Mesenchymal stem cell (in vitro differentiated cells and primary cell): ENCODE measurements at regions not wholly inside any gene's neighbourhood (a gene's known extent, or its start where the extent isn't known, plus 50 kb on each side); places are given as distances from the start of the nearest gene placed in this dataset.

Experiments
- DNase-seq: peaks from one replicate; pipeline ENCODE4 v3.0.0-alpha.2; 2013
- H2AFZ ChIP-seq: one replicate; pipeline ENCODE4 v1.6.1; 2013; ENCODE audit warnings: low read depth, mild to moderate bottlenecking, control low read depth, inconsistent platforms, low read length, moderate library complexity
- H2AK5ac ChIP-seq: 2 replicates; pipeline ENCODE4 v1.6.1; 2013; ENCODE audit warnings: low read length, moderate library complexity, mild to moderate bottlenecking, inconsistent platforms; ENCODE audit not compliant: severe bottlenecking
- H2BK120ac ChIP-seq: one replicate; pipeline ENCODE4 v1.6.1; 2013; ENCODE audit warnings: low read depth, mild to moderate bottlenecking, inconsistent platforms, low read length, moderate library complexity
- H2BK12ac ChIP-seq, 2 experiments: one replicate each; pipeline ENCODE4 v1.6.1; 2013; ENCODE audit warnings: inconsistent platforms in 2 of 2, low read length in 2 of 2, mild to moderate bottlenecking in 2 of 2, moderate library complexity in 2 of 2, control low read depth in 1 of 2
- H2BK15ac ChIP-seq: one replicate; pipeline ENCODE4 v1.6.1; 2013; ENCODE audit warnings: mild to moderate bottlenecking, low read depth, inconsistent platforms; ENCODE audit not compliant: poor library complexity, severe bottlenecking
- H2BK5ac ChIP-seq: 2 replicates; pipeline ENCODE4 v1.6.1; 2013; ENCODE audit warnings: low read depth, mild to moderate bottlenecking, low read length, control low read depth, inconsistent platforms; ENCODE audit not compliant: poor library complexity, severe bottlenecking
- H3K14ac ChIP-seq, 2 experiments: one replicate each; pipeline ENCODE4 v1.6.1; 2013; ENCODE audit warnings: inconsistent platforms in 2 of 2, low read length in 2 of 2, control low read depth in 1 of 2, mild to moderate bottlenecking in 1 of 2, moderate library complexity in 1 of 2
- H3K18ac ChIP-seq, 2 experiments: one replicate each; pipeline ENCODE4 v1.6.1; 2013; ENCODE audit warnings: inconsistent platforms in 2 of 2, low read length in 2 of 2, control low read depth in 1 of 2, low read depth in 1 of 2, mild to moderate bottlenecking in 1 of 2
- H3K23ac ChIP-seq, 2 experiments: one replicate each; pipeline ENCODE4 v1.6.1; 2013; ENCODE audit warnings: inconsistent platforms in 2 of 2, low read length in 2 of 2, mild to moderate bottlenecking in 2 of 2, moderate library complexity in 2 of 2, control low read depth in 1 of 2
- H3K27ac ChIP-seq: 2 replicates; pipeline ENCODE4 v1.5.1; 2013; ENCODE audit warnings: mild to moderate bottlenecking, moderate library complexity, low read length, control low read depth, inconsistent platforms; ENCODE audit not compliant: poor library complexity, severe bottlenecking
- H3K27me3 ChIP-seq, 2 experiments: 2 replicates each; pipeline versions ENCODE4 v1.6.1 to v1.7.0; 2013; ENCODE audit warnings: low read length in 2 of 2, mild to moderate bottlenecking in 2 of 2, moderate library complexity in 2 of 2, control low read depth in 1 of 2, inconsistent platforms in 1 of 2; ENCODE audit not compliant: control insufficient read depth in 1 of 2, insufficient read depth in 1 of 2
- H3K36me3 ChIP-seq, 2 experiments: 2 replicates each; pipeline versions ENCODE4 v1.6.1 to v1.7.0; 2013; ENCODE audit warnings: low read length in 2 of 2, control low read depth in 1 of 2, inconsistent platforms in 1 of 2, low read depth in 1 of 2, mild to moderate bottlenecking in 1 of 2; ENCODE audit not compliant: insufficient read depth in 2 of 2, control insufficient read depth in 1 of 2
- H3K4ac ChIP-seq, 2 experiments: one replicate each; pipeline ENCODE4 v1.6.1; 2013; ENCODE audit warnings: inconsistent platforms in 2 of 2, low read length in 2 of 2, mild to moderate bottlenecking in 2 of 2, moderate library complexity in 2 of 2, control low read depth in 1 of 2, low read depth in 1 of 2
- H3K4me1 ChIP-seq: 2 replicates; pipeline ENCODE4 v1.6.1; 2013; ENCODE audit warnings: low read depth, low read length, control low read depth; ENCODE audit not compliant: control insufficient read depth, insufficient read depth
- H3K4me2 ChIP-seq: 2 replicates; pipeline ENCODE4 v1.6.1; 2013; ENCODE audit warnings: low read length, mild to moderate bottlenecking, inconsistent platforms; ENCODE audit not compliant: poor library complexity, severe bottlenecking
- H3K4me3 ChIP-seq, 2 experiments: 2 replicates each; pipeline versions ENCODE4 v1.5.1 to v1.7.0; 2013; ENCODE audit warnings: low read length in 2 of 2, mild to moderate bottlenecking in 2 of 2, control low read depth in 1 of 2, low read depth in 1 of 2; ENCODE audit not compliant: insufficient read depth in 1 of 2
- H3K79me1 ChIP-seq: replicated peaks from 2 replicates; pipeline ENCODE4 v1.6.1; 2013; ENCODE audit warnings: mild to moderate bottlenecking, control low read depth, low read length, inconsistent platforms; ENCODE audit not compliant: poor library complexity, severe bottlenecking
- H3K9ac ChIP-seq: 2 replicates; pipeline ENCODE4 v1.7.0; 2013; ENCODE audit warnings: mild to moderate bottlenecking, low read length, moderate library complexity
- H3K9me3 ChIP-seq: 2 replicates; pipeline ENCODE4 v1.7.0; 2013; ENCODE audit warnings: mild to moderate bottlenecking, low read length; ENCODE audit not compliant: control insufficient read depth
- H4K8ac ChIP-seq: one replicate; pipeline ENCODE4 v1.6.1; 2013; ENCODE audit warnings: inconsistent platforms, mild to moderate bottlenecking, low read length, moderate library complexity
- H4K91ac ChIP-seq: one replicate; pipeline ENCODE4 v1.6.1; 2013; ENCODE audit warnings: mild to moderate bottlenecking, low read length, inconsistent platforms
- WGBS: methylation state at CpG from one replicate; pipeline ENCODE4 v1.1.7; 2013; ENCODE audit warnings: mixed read lengths; 5-methylcytosine and 5-hydroxymethylcytosine counted together

DNA sequence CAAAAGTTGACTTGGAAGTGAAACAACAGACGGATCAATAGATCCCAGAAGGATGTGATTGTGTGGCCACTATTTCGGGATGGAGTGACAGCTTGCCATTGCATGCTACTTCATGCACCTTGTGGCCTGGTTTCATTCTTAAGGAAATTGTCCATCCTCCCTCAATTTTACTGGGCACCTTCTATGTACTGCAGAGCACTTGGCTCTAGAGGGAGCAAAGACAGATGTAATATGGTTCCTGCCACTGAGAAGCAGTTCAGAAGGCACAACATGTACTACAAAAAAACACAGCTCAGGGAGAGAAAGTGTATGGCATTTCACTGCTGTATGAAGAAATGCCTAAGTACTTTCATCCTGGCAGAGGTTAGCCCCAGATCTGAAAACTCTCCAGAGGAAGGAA is 91.9 kb downstream of the FOXA2 start:
- no peak overlapping the region for H3K23ac ChIP-seq
- 73% methylated on average over 2 of the region's 2 CpGs for WGBS

DNA sequence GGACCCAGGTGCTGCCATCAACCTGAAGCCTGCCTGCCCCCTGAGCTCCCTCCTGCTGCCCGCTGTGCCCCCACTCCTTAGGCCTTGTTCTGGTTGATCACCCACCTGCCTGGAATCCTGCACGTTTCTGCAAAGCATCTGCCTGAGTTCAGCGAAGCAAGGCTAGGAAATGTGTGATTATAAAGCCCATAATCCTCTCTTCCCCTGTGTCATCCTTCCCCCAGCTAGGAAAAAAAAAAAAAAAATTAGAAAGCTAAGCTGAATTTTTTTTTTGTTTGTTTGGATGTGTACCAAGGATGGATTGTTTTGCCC is 93.2 kb downstream of the FOXA2 start:
- H4K91ac ChIP-seq: no peak overlapping the region
- H2BK12ac ChIP-seq: no peak overlapping the region
- H3K36me3 ChIP-seq: no peaks in the 10 kb centered on the region
- no peak overlapping the region for H3K4me2 ChIP-seq
- H3K18ac ChIP-seq: no peak overlapping the region
- H4K8ac ChIP-seq: no peak overlapping the region
- 91% methylated on average over 1 of the region's 3 CpGs for WGBS
- H2BK5ac ChIP-seq: no peak overlapping the region
- no peak overlapping the region for H3K27ac ChIP-seq
- H3K14ac ChIP-seq: no peak overlapping the region
- no peak overlapping the region for H2BK120ac ChIP-seq
- H3K9ac ChIP-seq: no peak overlapping the region
- peaks cover 6 to 7% of the 10 kb centered on the region in 2 experiments for H3K27me3 ChIP-seq
- no peak overlapping the region for H2AFZ ChIP-seq
- H3K4ac ChIP-seq: no peak overlapping the region
- H3K4me1 ChIP-seq: peaks cover 5% of the 10 kb centered on the region
- H3K23ac ChIP-seq: no peak overlapping the region
- H3K79me1 ChIP-seq: no peaks in the 10 kb centered on the region
- no peak overlapping the region for H2BK15ac ChIP-seq
- DNase-seq: no peak
- H3K9me3 ChIP-seq: no peaks in the 10 kb centered on the region
- no peak overlapping the region for H2AK5ac ChIP-seq
- no peak overlapping the region for H3K4me3 ChIP-seq

More for the DNA sequence above, 91.9 kb downstream of the FOXA2 start:
- no peak overlapping the region for H2AFZ ChIP-seq
- no peak overlapping the region for H2BK15ac ChIP-seq
- no peak for DNase-seq
- no peaks in the 10 kb centered on the region for H3K9me3 ChIP-seq
- no peak overlapping the region for H4K8ac ChIP-seq
- H3K4me3 ChIP-seq: no peak overlapping the region
- H3K9ac ChIP-seq: no peak overlapping the region
- H2BK5ac ChIP-seq: no peak overlapping the region
- no peak overlapping the region for H2BK120ac ChIP-seq
- no peak overlapping the region for H3K18ac ChIP-seq
- H3K36me3 ChIP-seq: no peaks in the 10 kb centered on the region
- no peak overlapping the region for H3K14ac ChIP-seq
- no peaks in the 10 kb centered on the region for H3K79me1 ChIP-seq
- no peak overlapping the region for H3K4ac ChIP-seq
- peaks cover 6 to 7% of the 10 kb centered on the region in 2 experiments for H3K27me3 ChIP-seq
- H4K91ac ChIP-seq: no peak overlapping the region
- no peak overlapping the region for H2BK12ac ChIP-seq
- H3K4me1 ChIP-seq: peaks cover 5% of the 10 kb centered on the region
- H3K27ac ChIP-seq: no peak overlapping the region
- H2AK5ac ChIP-seq: no peak overlapping the region
- no peak overlapping the region for H3K4me2 ChIP-seq

GRCh38 chr20:22490287-22491193 is 93.8 kb downstream of the FOXA2 start:
- DNase-seq: no peak
- whole genome bisulfite sequencing: 74% methylated on average over 23 of the region's 23 CpGs
- H3K27ac ChIP-seq: no peak overlapping the region
- H3K4me2 ChIP-seq: no peak overlapping the region
- no peak overlapping the region for H2BK5ac ChIP-seq
- no peak overlapping the region for H3K14ac ChIP-seq
- H2AK5ac ChIP-seq: no peak overlapping the region
- no peak overlapping the region for H3K4me3 ChIP-seq
- no peak overlapping the region for H3K9ac ChIP-seq
- no peak overlapping the region for H4K8ac ChIP-seq
- H3K18ac ChIP-seq: no peak overlapping the region
- H2BK120ac ChIP-seq: no peak overlapping the region
- H3K9me3 ChIP-seq: no peaks in the 10 kb centered on the region
- H3K4me1 ChIP-seq: peaks cover 5% of the 10 kb centered on the region
- peaks cover 6 to 7% of the 10 kb centered on the region in 2 experiments for H3K27me3 ChIP-seq
- H2BK15ac ChIP-seq: no peak overlapping the region
- H3K79me1 ChIP-seq: no peaks in the 10 kb centered on the region
- H2AFZ ChIP-seq: no peak overlapping the region
- no peak overlapping the region for H4K91ac ChIP-seq
- no peaks in the 10 kb centered on the region for H3K36me3 ChIP-seq
- H3K23ac ChIP-seq: no peak overlapping the region
- no peak overlapping the region for H2BK12ac ChIP-seq
- H3K4ac ChIP-seq: no peak overlapping the region

DNA sequence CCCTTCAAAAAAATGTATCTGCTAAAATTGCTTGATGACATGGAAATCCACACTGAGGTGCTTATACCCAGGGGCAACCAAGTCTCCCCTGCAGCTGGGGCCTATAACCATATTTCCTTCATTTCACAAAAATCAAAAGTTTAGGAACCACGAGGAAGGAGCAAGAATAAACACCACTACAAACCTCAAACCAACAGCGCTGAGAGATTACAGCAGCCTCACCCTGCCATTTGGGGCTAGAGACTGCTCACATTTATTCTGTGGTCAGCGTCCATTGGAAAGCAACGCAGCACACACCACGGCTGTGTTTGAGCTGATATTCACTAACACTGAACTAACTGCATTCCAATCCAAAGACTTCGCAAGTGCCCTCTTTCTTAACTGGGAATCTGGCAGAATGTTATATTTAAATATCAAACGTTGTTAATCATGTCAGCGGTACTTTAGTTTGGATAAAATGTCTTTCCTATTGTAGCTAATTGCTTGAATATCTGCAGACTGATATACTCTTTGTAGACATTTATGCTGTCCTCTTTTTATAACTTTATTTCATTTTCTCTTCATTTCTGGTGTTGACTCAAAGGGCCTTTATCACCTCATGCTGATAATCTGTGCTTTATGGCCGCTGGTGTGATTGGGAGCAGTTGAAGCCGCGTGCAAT is 94.6 kb downstream of the FOXA2 start:
- Histone ChIP-seq H2AK5ac (no peak overlapping the region), H2BK5ac (no peak overlapping the region), H2AFZ (no peak overlapping the region), H3K79me1 (no peaks in the 10 kb centered on the region), H2BK12ac (no peak overlapping the region), H4K91ac (no peak overlapping the region), H3K4ac (no peak overlapping the region), H3K9me3 (no peaks in the 10 kb centered on the region), H2BK120ac (no peak overlapping the region), H3K4me1 (peaks cover 5% of the 10 kb centered on the region), H2BK15ac (no peak overlapping the region), H3K14ac (no peak overlapping the region), H3K27ac (no peak overlapping the region), H3K23ac (no peak overlapping the region), H3K27me3 (peaks cover 6 to 7% of the 10 kb centered on the region in 2 experiments), H3K4me2 (no peak overlapping the region), H3K36me3 (no peaks in the 10 kb centered on the region), H3K9ac (no peak overlapping the region), H3K4me3 (no peak overlapping the region), H3K18ac (no peak overlapping the region), H4K8ac (no peak overlapping the region)
- 81% methylated on average over 8 of the region's 11 CpGs for WGBS
- no peak for DNase-seq
